SKM-1 (cell line): ENCODE measurements at regions not wholly inside any gene's neighbourhood (a gene's known extent, or its start where the extent isn't known, plus 50 kb on each side); places are given as distances from the start of the nearest gene placed in this dataset.

Experiments used
- DNase-seq: peaks from one replicate; lab custom pipeline; 2025; ENCODE audit not compliant: unreplicated experiment; lab: John Stamatoyannopoulos, UW

- DNase-seq = no peak
Measured at GRCh38 chr10:43943818-43944360, 295.2 kb upstream of the ZNF32 start.

GRCh38 chr10:43943119-43943817 lies 294.6 kb upstream of the ZNF32 start:
- no peak for DNase-seq

GRCh38 chr10:43942096-43942850 lies 293.6 kb upstream of the ZNF32 start:
- DNase-seq = no peak

- no peak for DNase-seq
Measured at GRCh38 chr10:43940898-43941837, 292.5 kb upstream of the ZNF32 start.

- DNase-seq = no peak
Measured at GRCh38 chr10:43939939-43940820, 291.5 kb upstream of the ZNF32 start.

- DNase-seq = no peak
Measured at GRCh38 chr10:43939389-43939938, 290.8 kb upstream of the ZNF32 start.

GRCh38 chr10:43938810-43939209 lies 290.1 kb upstream of the ZNF32 start:
- DNase-seq = no peak

- no peak for DNase-seq
Measured at GRCh38 chr10:43931308-43931930, 282.7 kb upstream of the ZNF32 start.

- no peak for DNase-seq
Measured at GRCh38 chr10:43930777-43931176, 282.1 kb upstream of the ZNF32 start.

GRCh38 chr10:43930243-43930642 lies 281.6 kb upstream of the ZNF32 start:
- no peak for DNase-seq

- no peak for DNase-seq
Measured at GRCh38 chr10:43929122-43929521, 280.4 kb upstream of the ZNF32 start.

GRCh38 chr10:43928425-43928968 lies 279.8 kb upstream of the ZNF32 start:
- no peak for DNase-seq

- DNase-seq = no peak
Measured at GRCh38 chr10:43926875-43927406, 278.3 kb upstream of the ZNF32 start.

GRCh38 chr10:43926371-43926770 lies 277.7 kb upstream of the ZNF32 start:
- DNase-seq = no peak

- DNase-seq = no peak
Measured at GRCh38 chr10:43925793-43926192, 277.1 kb upstream of the ZNF32 start.

GRCh38 chr10:43923328-43923727 lies 274.6 kb upstream of the ZNF32 start:
- no peak for DNase-seq

- DNase-seq = no peak
Measured at GRCh38 chr10:43922335-43923280, 273.9 kb upstream of the ZNF32 start.

GRCh38 chr10:43921881-43922280 lies 273.2 kb upstream of the ZNF32 start:
- no peak for DNase-seq
